Mesothelial cell of epicardium (in vitro differentiated cells): ENCODE measurements at regions not wholly inside any gene's neighbourhood (a gene's known extent, or its start where the extent isn't known, plus 50 kb on each side); places are given as distances from the start of the nearest gene placed in this dataset.

Experiments used
- DNase-seq, 2 experiments: peaks; one replicate each; pipeline ENCODE4 v3.0.0; 2021; ENCODE audit warnings: low spot score in 2 of 2; ENCODE audit not compliant: unreplicated experiment in 2 of 2
- H3K27ac Mint-ChIP-seq: 2 replicates; pipeline ENCODE4 v1.8.0; 2021; ENCODE audit warnings: mixed read lengths
- H3K27me3 Mint-ChIP-seq: 2 replicates; pipeline ENCODE4 v1.8.0; 2021; ENCODE audit warnings: low read depth, mixed read lengths
- H3K36me3 Mint-ChIP-seq: 2 replicates; pipeline ENCODE4 v1.8.0; 2021; ENCODE audit warnings: mixed read lengths
- H3K4me1 Mint-ChIP-seq: 2 replicates; pipeline ENCODE4 v1.8.0; 2021; ENCODE audit warnings: mixed read lengths
- H3K4me3 Mint-ChIP-seq: 2 replicates; pipeline ENCODE4 v1.8.0; 2021; ENCODE audit warnings: mild to moderate bottlenecking, moderate library complexity, mixed read lengths
- H3K9me3 Mint-ChIP-seq: 2 replicates; pipeline ENCODE4 v1.8.0; 2021; ENCODE audit warnings: mixed read lengths
- CTCF ChIP-seq: fragments of 200-600 bp; sonication (generic); IDR thresholded peaks from one replicate; pipeline ENCODE4 v1.5.0; 2021; ENCODE audit warnings: antibody characterized with exemption; ENCODE audit not compliant: unreplicated experiment

DNA sequence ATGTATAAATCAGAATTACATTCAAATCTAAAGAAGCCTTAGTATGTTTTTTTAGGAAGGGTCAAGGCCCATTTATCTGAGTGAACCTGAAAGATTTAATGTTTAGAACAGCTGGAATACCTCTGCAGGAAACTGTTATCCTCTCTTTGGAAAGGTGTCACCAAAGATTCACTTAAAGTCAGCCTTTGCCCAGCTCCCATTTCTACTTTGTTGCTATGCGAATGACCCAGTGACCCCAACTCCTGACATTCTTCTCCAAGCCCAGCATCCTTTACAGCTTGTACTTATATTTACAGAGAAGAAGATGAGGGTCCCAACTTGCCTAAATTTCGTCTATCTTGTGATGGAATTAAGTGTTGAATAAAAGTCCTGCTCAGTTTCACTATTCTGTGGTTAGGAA is 1198.6 kb downstream of the CDH12 start:
- no peak for DNase-seq
- Mint-ChIP-seq H3K4me3 (no peak overlapping the region), H3K36me3 (no peaks in the 10 kb centered on the region), H3K27me3 (no peaks in the 10 kb centered on the region), H3K9me3 (no peaks in the 10 kb centered on the region), H3K4me1 (peaks cover 16% of the 10 kb centered on the region), H3K27ac (no peak overlapping the region)
- no peak for TF ChIP-seq CTCF

- H3K36me3 Mint-ChIP-seq: peaks cover 1% of the 10 kb centered on the region
- H3K4me3 Mint-ChIP-seq: no peak overlapping the region
- TF ChIP-seq CTCF: no peak
- H3K9me3 Mint-ChIP-seq: peaks cover 4% of the 10 kb centered on the region
- DNase-seq: no peak
- no peak overlapping the region for H3K27ac Mint-ChIP-seq
- H3K27me3 Mint-ChIP-seq: no peaks in the 10 kb centered on the region
- peaks cover 17% of the 10 kb centered on the region for H3K4me1 Mint-ChIP-seq
Measured at GRCh38 chr5:21649969-21650368, 1203.2 kb downstream of the CDH12 start.

- Mint-ChIP-seq H3K27me3 (no peaks in the 10 kb centered on the region), H3K9me3 (peaks cover 4% of the 10 kb centered on the region), H3K4me1 (peaks cover 6% of the 10 kb centered on the region), H3K27ac (no peak overlapping the region), H3K4me3 (no peak overlapping the region), H3K36me3 (peaks cover 1% of the 10 kb centered on the region)
- no peak for DNase-seq
- no peak for TF ChIP-seq CTCF
Measured at GRCh38 chr5:21646469-21646868, 1206.7 kb downstream of the CDH12 start.

GRCh38 chr5:21644032-21644431 is 1209.1 kb downstream of the CDH12 start:
- Mint-ChIP-seq H3K27ac (no peak overlapping the region), H3K4me1 (no peaks in the 10 kb centered on the region), H3K4me3 (no peak overlapping the region), H3K27me3 (no peaks in the 10 kb centered on the region), H3K36me3 (peaks cover 1% of the 10 kb centered on the region), H3K9me3 (peaks cover 4% of the 10 kb centered on the region)
- DNase-seq: no peak
- no peak for TF ChIP-seq CTCF

- Mint-ChIP-seq H3K27ac (no peak overlapping the region), H3K36me3 (peaks cover 1% of the 10 kb centered on the region), H3K4me1 (no peaks in the 10 kb centered on the region), H3K4me3 (no peak overlapping the region), H3K27me3 (no peaks in the 10 kb centered on the region), H3K9me3 (peaks cover 4% of the 10 kb centered on the region)
- no peak for TF ChIP-seq CTCF
- no peak for DNase-seq
Measured at GRCh38 chr5:21642312-21642711, 1210.8 kb downstream of the CDH12 start.

- Mint-ChIP-seq H3K9me3 (peaks cover 24% of the 10 kb centered on the region), H3K27me3 (no peaks in the 10 kb centered on the region), H3K36me3 (peaks cover 24% of the 10 kb centered on the region), H3K4me3 (no peak overlapping the region), H3K27ac (no peak overlapping the region), H3K4me1 (peaks cover 10% of the 10 kb centered on the region)
- no peak for TF ChIP-seq CTCF
- no peak for DNase-seq
Measured at GRCh38 chr5:21623831-21624230, 1229.3 kb downstream of the CDH12 start.
